Spleen (tissue), 11 donors: ENCODE measurements at regions not wholly inside any gene's neighbourhood (a gene's known extent, or its start where the extent isn't known, plus 50 kb on each side); places are given as distances from the start of the nearest gene placed in this dataset.

Experiments
- DNase-seq: peaks from one replicate; pipeline ENCODE4 v3.0.0-alpha.2; 2020
- H3K27ac ChIP-seq, 8 donors: fragments of 200-600 bp; sonication (generic) in 7 of 8; 1 replicate in 4 of 8; 2 replicates in 4 of 8; pipeline versions ENCODE4 v1.5.0 to v1.8.0; 2016 to 2021; ENCODE audit warnings: inconsistent platforms in 4 of 8, mild to moderate bottlenecking in 4 of 8, moderate library complexity in 1 of 8
- H3K27me3 ChIP-seq, 7 donors: fragments of 200-600 bp; sonication (generic) in 6 of 7; replicated peaks in 1 of 7; 1 replicate in 4 of 7; 2 replicates in 3 of 7; pipeline versions ENCODE4 v1.5.0 to v1.8.0; 2016 to 2021; ENCODE audit warnings: inconsistent platforms in 3 of 7, mild to moderate bottlenecking in 1 of 7
- H3K36me3 ChIP-seq, 6 donors: fragments of 200-600 bp; sonication (generic) in 5 of 6; 1 replicate in 4 of 6; 2 replicates in 2 of 6; pipeline versions ENCODE4 v1.5.0 to v1.8.0; 2016 to 2021; ENCODE audit warnings: inconsistent platforms in 2 of 6
- H3K4me1 ChIP-seq, 6 donors: fragments of 200-600 bp; sonication (generic) in 5 of 6; 1 replicate in 3 of 6; 2 replicates in 3 of 6; pipeline versions ENCODE4 v1.5.0 to v1.8.0; 2016 to 2021; ENCODE audit warnings: inconsistent platforms in 3 of 6
- H3K4me3 ChIP-seq, 8 donors: fragments of 200-600 bp; sonication (generic) in 7 of 8; 1 replicate in 4 of 8; 2 replicates in 4 of 8; pipeline versions ENCODE4 v1.5.0 to v1.8.0; 2016 to 2021; ENCODE audit warnings: inconsistent platforms in 4 of 8, mild to moderate bottlenecking in 4 of 8, moderate library complexity in 2 of 8
- H3K9me3 ChIP-seq, 8 donors: fragments of 200-600 bp; sonication (generic) in 7 of 8; 1 replicate in 4 of 8; 2 replicates in 4 of 8; pipeline versions ENCODE4 v1.5.0 to v1.8.0; 2016 to 2021; ENCODE audit warnings: inconsistent platforms in 4 of 8
- CTCF ChIP-seq, 11 experiments: fragments of 200-600 bp in 7 of 11; fragments of 450-650 bp in 4 of 11; sonication (generic) in 4 of 11; IDR thresholded peaks in 8 of 11; conservative IDR thresholded peaks in 3 of 11; 1 replicate in 7 of 11; 2 replicates in 4 of 11; pipeline versions ENCODE4 v1.4.0 to v1.8.0; 2016 to 2021; ENCODE audit warnings: antibody characterized with exemption in 11 of 11, inconsistent platforms in 4 of 11, mild to moderate bottlenecking in 1 of 11
- POLR2A ChIP-seq, 3 donors: fragments of 450-650 bp; IDR thresholded peaks; one replicate each; pipeline ENCODE4 v1.5.1; 2017; ENCODE audit warnings: antibody characterized with exemption in 3 of 3, mild to moderate bottlenecking in 1 of 3
- POLR2AphosphoS5 ChIP-seq, 3 donors: sonication (generic); formaldehyde crosslinking; IDR thresholded peaks; one replicate each; pipeline ENCODE4 v1.5.1; 2017; ENCODE audit warnings: antibody characterized with exemption in 3 of 3
- WGBS, 5 donors: extraction: QIAGEN DNeasy Blood & Tissue Kit in 3 of 5; methylation state at CpG; one replicate each; pipeline versions ENCODE4 v1.1.5 to v1.1.7; 2013 to 2018; 5-methylcytosine and 5-hydroxymethylcytosine counted together
- intact Hi-C: fragments of 100-400 bp; cut with DNase I; formaldehyde crosslinking; loops from one replicate; pipeline ENCODE4 v1.15.0; 2023; ENCODE audit warnings: low total_unique reads
- donor health status: healthy with polysubstance abuse.
- donor health status: DM: no; HTN: no; CAD: no; lungs with moderate emphysema.
- donor health status: DM: no; HTN: no; CAD: no.
- donor health status: Bipolar disorder and iron deficiency.
- donor health status: healthy.
- donor health status: DM: no; HTN: no; CAD: no.
- donor health status: DM: yes; HTN: yes; CAD: no.

DNA sequence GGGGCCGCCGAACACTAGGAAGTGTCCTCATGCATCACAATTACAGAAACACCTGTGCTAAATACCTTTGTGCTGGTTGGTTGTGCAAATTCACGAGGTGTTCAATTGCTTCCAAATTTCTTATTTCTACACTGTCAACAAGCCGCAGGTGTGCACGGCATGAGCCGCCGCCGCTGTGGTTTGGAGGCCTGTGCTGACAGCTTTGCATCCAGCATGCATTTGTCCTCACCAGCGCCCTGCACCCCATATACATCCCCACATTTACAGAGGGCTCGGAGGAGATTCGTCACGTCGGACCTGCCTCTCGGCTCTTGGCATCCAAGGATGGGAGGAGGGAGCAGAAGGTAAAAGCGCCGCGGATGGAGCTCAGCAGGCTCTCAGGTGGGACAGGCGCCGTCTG, 305.3 kb upstream of the MKI67 start:
- DNase-seq = no peak

GRCh38 chr10:128432011-128432410, 305.8 kb upstream of the MKI67 start:
- no peak overlapping the region for H3K4me3 ChIP-seq
- peaks cover 0 to 42% (median 0%) of the 10 kb centered on the region in 7 donors for H3K27me3 ChIP-seq

More for the DNA sequence above, 305.3 kb upstream of the MKI67 start:
- Histone ChIP-seq H3K9me3 (no peaks in the 10 kb centered on the region), H3K27ac (no peak overlapping the region), H3K36me3 (no peaks in the 10 kb centered on the region), H3K4me1 (no peaks in the 10 kb centered on the region), H3K27me3 (peaks cover 0 to 43% (median 0%) of the 10 kb centered on the region in 7 donors), H3K4me3 (no peak overlapping the region)
- WGBS, 5 donors = 82 to 87% (median 83%) methylated on average over 19 of the region's 19 CpGs
- intact Hi-C loops = no loop called here
- TF ChIP-seq POLR2A (IDR thresholded peaks at IDR 0.05) (no peak), POLR2AphosphoS5 (IDR thresholded peaks at IDR 0.05) (no peak), CTCF (IDR thresholded peaks at IDR 0.05 in 8 of 11, conservative IDR thresholded peaks at IDR 0.05 in 3 of 11) (no peak)

DNA sequence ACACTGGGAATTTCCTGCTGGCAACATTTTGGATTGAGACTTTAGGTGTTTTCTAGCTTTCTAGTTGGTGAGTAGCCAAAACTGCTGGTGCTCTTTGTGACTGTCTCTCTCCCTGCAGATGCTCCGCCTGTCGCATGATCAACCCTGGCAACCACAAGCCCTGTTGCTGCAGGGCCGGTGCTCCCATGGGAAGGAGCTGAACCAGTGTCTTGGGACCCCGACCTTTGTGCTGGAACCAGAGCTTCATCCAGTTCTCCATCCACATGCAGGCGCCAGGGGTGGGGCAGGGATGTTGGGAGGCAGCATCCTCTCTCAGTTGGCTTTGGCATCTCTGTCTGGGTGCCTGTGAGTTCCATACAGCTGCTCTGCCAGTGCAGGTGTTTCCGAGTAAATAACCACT, 306.2 kb upstream of the MKI67 start:
- WGBS, 5 donors = 83 to 90% (median 83%) methylated on average over 6 of the region's 6 CpGs
- no peak overlapping the region for H3K4me3 ChIP-seq
- TF ChIP-seq POLR2A (IDR thresholded peaks at IDR 0.05) (no peak), CTCF (IDR thresholded peaks at IDR 0.05 in 8 of 11, conservative IDR thresholded peaks at IDR 0.05 in 3 of 11) (no peak), POLR2AphosphoS5 (IDR thresholded peaks at IDR 0.05) (no peak)

More at GRCh38 chr10:128432011-128432410, 305.8 kb upstream of the MKI67 start:
- Histone ChIP-seq H3K27ac (no peak overlapping the region), H3K36me3 (no peaks in the 10 kb centered on the region), H3K9me3 (no peaks in the 10 kb centered on the region), H3K4me1 (no peaks in the 10 kb centered on the region)
- intact Hi-C loops = no loop called here
- TF ChIP-seq POLR2A (IDR thresholded peaks at IDR 0.05) (no peak), CTCF (IDR thresholded peaks at IDR 0.05 in 8 of 11, conservative IDR thresholded peaks at IDR 0.05 in 3 of 11) (no peak), POLR2AphosphoS5 (IDR thresholded peaks at IDR 0.05) (no peak)
- WGBS, 5 donors = 64 to 77% (median 74%) methylated on average over 6 to 7 of the region's 7 CpGs
- DNase-seq = no peak

DNA sequence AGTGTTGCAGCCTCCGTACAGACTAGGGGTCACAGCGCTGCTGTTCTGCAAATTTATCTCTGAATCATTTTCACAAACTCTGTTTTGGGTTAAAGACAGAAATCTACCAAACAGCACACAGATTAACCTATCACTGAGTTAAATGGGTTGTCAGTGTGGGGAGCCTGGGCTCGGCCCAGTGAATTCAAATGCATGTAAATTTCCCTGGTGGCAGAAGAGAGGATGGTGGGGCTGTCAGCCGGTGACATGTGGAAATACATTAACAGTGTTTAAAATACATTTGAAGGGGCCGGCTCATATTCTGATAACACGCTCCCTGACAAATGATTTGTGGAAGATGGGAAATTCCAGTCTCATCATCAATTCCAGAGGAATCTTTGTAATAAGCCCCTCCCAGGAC, 309.6 kb upstream of the MKI67 start:
- Histone ChIP-seq H3K27me3 (peaks cover 0 to 41% (median 0%) of the 10 kb centered on the region in 7 donors), H3K4me3 (no peak overlapping the region), H3K27ac (no peak overlapping the region), H3K9me3 (no peaks in the 10 kb centered on the region), H3K36me3 (no peaks in the 10 kb centered on the region), H3K4me1 (no peaks in the 10 kb centered on the region)
- intact Hi-C loops = no loop called here
- no peak for DNase-seq
- TF ChIP-seq POLR2AphosphoS5 (IDR thresholded peaks at IDR 0.05) (no peak), CTCF (IDR thresholded peaks at IDR 0.05 in 8 of 11, conservative IDR thresholded peaks at IDR 0.05 in 3 of 11) (no peak), POLR2A (IDR thresholded peaks at IDR 0.05) (no peak)
- 64 to 71% (median 67%) methylated on average over 6 of the region's 6 CpGs for WGBS, 5 donors

More for the DNA sequence above, 306.2 kb upstream of the MKI67 start:
- DNase-seq = no peak
- Histone ChIP-seq H3K27me3 (peaks cover 0 to 38% (median 0%) of the 10 kb centered on the region in 7 donors), H3K9me3 (no peaks in the 10 kb centered on the region), H3K36me3 (no peaks in the 10 kb centered on the region), H3K4me1 (no peaks in the 10 kb centered on the region), H3K27ac (no peak overlapping the region)
- intact Hi-C loops = no loop called here
